RWPE1 (cell line): ENCODE measurements at regions not wholly inside any gene's neighbourhood (a gene's known extent, or its start where the extent isn't known, plus 50 kb on each side); places are given as distances from the start of the nearest gene placed in this dataset.

Source experiments
- CTCF ChIA-PET: fragments of 350-600 bp; sonication (Branson Sonifier 250); formaldehyde crosslinking; extraction: SDS; loops from one replicate; lab custom pipeline; 2021; lab: Yijun Ruan, JAX
- POLR2A ChIA-PET: fragments of 400-600 bp; formaldehyde crosslinking; extraction: SDS; loops from one replicate; lab custom pipeline; 2020; ENCODE audit warnings: antibody characterized with exemption; ENCODE audit not compliant: low non-redundant PET; lab: Yijun Ruan, JAX
- DNase-seq: peaks from one replicate; pipeline ENCODE4 v3.0.0; 2012; ENCODE audit warnings: low spot score
- H3K27ac ChIP-seq: fragments of 450-650 bp; 2 replicates; pipeline ENCODE4 v1.5.1; 2017
- TF ChIP-seq, protein P1 (sequence below): fragments of 450-650 bp; conservative IDR thresholded peaks from 2 replicates; pipeline ENCODE4 v1.5.1; 2017; ENCODE audit warnings: low read depth, mild to moderate bottlenecking

DNA sequence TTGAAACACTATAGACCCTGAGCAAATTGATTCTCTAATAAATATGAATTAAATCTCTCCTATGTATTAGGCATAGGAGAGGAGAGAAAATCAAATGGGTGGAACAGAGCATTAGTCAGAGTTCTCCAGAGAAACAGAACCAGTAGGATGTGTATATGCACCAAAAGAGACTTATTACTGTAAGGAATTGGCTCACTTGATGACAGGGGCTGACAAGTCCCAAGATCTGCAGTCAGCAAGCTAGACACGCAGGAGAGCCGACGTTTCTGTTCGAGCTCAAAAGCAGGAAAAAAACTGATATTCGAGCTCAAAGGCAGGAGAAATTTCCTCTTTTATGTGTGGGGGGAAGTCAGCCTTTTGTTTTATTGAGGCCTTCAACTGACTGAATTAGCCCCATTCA, 259.2 kb upstream of the KAZN start:
- ChIA-PET POLR2A (no interaction called here), CTCF (no interaction called here)
- TF ChIP-seq, protein P1, sequence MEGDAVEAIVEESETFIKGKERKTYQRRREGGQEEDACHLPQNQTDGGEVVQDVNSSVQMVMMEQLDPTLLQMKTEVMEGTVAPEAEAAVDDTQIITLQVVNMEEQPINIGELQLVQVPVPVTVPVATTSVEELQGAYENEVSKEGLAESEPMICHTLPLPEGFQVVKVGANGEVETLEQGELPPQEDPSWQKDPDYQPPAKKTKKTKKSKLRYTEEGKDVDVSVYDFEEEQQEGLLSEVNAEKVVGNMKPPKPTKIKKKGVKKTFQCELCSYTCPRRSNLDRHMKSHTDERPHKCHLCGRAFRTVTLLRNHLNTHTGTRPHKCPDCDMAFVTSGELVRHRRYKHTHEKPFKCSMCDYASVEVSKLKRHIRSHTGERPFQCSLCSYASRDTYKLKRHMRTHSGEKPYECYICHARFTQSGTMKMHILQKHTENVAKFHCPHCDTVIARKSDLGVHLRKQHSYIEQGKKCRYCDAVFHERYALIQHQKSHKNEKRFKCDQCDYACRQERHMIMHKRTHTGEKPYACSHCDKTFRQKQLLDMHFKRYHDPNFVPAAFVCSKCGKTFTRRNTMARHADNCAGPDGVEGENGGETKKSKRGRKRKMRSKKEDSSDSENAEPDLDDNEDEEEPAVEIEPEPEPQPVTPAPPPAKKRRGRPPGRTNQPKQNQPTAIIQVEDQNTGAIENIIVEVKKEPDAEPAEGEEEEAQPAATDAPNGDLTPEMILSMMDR = no peak
- DNase-seq = no peak
- H3K27ac ChIP-seq = no peak overlapping the region

DNA sequence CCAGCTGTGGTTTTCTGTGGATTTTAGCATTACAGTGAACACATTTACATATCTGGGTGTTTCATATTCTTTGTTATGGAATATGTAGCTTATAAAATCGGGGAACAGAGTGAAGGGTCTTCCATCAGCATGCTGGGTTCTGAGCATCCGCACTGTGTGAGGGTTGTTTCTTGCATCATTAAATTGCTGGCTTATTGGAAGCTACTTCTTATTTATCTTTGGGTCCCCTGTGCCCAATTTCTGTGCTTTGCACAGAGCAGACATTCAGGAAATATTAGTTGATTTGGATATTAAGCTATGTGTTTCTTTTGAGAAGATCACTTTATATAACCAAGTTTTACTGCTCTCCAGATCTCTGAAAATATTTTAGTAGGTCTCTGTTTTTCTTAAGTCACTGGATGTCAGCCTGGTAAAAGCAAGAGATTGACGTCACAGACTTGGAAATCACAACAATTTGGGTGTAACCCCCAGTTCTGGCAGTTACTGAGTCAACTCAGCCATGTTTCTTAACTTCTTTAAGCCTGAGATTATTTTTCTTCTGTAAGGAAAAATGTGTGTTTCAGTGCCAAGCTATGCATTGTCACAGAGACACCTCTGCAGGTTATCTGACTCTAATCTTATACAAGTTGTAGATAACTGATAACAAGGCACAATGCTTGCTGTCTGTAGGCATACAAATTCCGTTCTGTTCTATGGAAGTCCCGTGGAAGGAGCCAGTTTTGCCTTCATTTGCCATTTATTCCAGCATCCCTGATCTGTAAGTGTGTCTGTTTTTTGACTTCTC, 258.3 kb upstream of the KAZN start:
- no peak overlapping the region; the same call in 1 of the 2 replicates for H3K27ac ChIP-seq
- no peak for DNase-seq
- ChIA-PET CTCF (no interaction called here), POLR2A (interaction anchor here (0.6 kb wide), 1 partner anchor 78 kb away, joined by 14 read pairs; no protein-coding TSS in a partner anchor)
- TF ChIP-seq, protein P1 = no peak

DNA sequence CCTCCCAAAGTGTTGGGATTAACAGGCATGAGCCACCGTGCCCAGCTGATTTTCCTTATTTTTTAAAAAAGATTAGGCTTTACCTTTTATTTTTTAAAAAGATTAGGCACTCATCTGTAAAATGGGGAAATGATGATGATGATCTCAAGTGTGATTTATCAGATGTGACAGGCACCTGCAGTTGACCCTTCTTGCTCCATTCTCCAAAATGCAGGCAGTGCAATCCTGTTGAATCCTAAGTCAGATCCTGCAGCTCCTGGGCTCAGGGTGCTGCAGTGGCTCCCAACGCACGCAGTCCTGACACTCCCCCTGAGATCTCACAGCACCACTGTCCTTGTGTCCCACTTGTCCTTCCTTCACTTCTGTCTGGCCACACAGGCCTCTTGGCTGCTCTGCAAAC, 257.3 kb upstream of the KAZN start:
- ChIA-PET CTCF (no interaction called here), POLR2A (no interaction called here)
- peak overlapping the region; percentile 32; the same call in 1 of the 2 replicates for H3K27ac ChIP-seq
- no peak for DNase-seq
- TF ChIP-seq, protein P1 = no peak

DNA sequence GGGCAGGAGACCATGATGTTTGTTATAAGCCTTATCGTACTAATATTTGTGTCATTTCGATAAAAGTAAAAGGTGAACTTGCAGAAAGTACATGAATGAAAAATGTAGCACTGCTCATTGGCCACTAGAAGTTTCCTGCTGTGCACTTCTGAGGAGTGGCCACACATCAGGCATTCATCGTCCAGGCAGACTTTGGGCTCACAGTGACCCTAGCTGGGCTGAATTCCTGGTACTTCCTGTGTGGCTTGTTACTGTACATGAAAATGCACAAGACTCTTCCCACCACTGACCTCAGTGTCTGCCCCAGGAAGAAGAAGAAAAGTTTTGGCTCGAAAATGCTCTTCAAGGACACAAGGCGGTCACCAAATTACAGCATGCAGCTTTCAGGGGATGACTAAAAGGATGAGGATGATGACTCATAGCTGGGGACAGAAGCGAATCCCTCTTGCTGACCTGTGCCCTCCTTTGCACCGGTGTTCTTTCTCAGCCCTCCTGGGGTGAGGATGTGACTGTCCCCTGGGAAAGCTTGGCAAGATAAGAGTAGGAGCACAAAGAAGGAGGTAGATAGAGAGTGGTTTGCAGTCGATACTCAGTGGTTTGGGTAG, 252.4 kb upstream of the KAZN start:
- ChIA-PET CTCF (no interaction called here), POLR2A (no interaction called here)
- no peak for DNase-seq
- TF ChIP-seq, protein P1 = no peak
- H3K27ac ChIP-seq = no peak overlapping the region

DNA sequence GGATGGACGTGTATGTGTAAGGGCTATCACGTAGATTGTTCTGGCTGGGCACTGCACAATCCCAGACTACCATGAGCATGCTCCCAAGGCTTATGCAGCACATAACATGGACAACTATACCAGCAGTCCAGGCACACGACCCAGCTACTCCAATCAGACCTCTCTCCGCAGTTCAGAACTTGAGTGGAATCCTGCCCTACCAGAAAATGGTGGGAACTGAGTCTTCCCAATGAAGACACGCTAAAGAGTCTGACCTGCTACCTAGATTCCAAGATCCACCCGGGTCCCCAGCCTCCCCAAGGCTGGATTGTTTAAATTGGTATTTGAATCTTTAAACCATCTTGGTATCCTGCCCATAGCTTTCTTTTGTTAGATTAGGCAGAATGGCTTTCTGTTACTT, 251.3 kb upstream of the KAZN start:
- ChIA-PET CTCF (no interaction called here), POLR2A (no interaction called here)
- TF ChIP-seq, protein P1 = no peak
- DNase-seq = no peak
- no peak overlapping the region for H3K27ac ChIP-seq

DNA sequence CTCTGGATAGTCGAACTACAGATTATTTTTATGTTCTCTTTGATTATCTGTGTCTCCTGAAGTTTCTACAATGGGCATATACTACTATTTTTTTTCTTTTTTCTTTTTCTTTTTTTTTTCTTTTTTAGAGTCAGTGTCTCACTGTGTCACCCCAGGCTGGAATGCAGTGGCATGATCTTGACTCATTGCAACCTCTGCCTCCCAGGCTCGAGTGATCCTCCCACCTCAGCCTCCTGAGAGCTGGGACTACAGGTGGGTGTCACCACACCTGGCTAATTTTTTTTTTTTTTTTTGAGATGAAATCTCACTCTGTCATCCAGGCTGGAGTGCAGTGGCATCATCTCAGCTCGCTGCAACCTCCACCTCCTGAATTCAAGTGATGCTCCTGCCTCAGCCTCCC, 250.7 kb upstream of the KAZN start:
- TF ChIP-seq, protein P1 = no peak
- DNase-seq = no peak
- POLR2A ChIA-PET = no interaction called here
- H3K27ac ChIP-seq = no peak overlapping the region
- CTCF ChIA-PET = interaction anchor here (0.6 kb wide), 1 partner anchor 19 kb away, joined by 3 read pairs; no protein-coding TSS in a partner anchor
